ENCODE measurements at regions not wholly inside any gene's neighbourhood (a gene's known extent, or its start where the extent isn't known, plus 50 kb on each side); places are given as distances from the start of the nearest gene placed in this dataset.
"Not testable (repeated sequence)": the region's sequence is repeated elsewhere in the genome, so short reads cannot be mapped to it uniquely, and the experiment has no call there.

GRCh38 chr3:104180906-104181305, 1185.8 kb upstream of the ALCAM start:
- no peak for DNase-seq

- no peak for DNase-seq
Observed at GRCh38 chr3:104190681-104191080, 1176.0 kb upstream of the ALCAM start.

- DNase-seq, result no peak
Observed at GRCh38 chr3:104198131-104198530, 1168.6 kb upstream of the ALCAM start.

DNA sequence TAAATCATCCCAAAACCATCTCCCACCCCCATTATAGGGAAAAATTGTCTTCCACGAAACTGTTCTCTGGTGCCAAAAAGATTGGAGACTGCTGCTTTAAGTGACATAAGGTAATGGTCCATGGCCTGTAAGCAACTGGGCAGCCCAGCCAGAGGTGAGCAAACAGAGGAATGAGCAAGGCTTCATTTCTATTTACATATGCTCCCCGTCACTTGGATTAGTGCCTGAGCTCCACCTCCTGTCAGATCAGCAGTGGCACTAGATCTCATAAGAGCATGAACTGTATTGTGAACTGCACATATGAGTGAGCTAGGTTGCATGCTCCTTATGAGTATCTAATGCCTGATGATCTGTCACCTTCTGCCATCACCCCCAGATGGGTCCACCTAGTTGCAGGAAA, 1159.8 kb upstream of the ALCAM start:
- no peak for DNase-seq

- no peak for DNase-seq
Observed at GRCh38 chr3:104214277-104214676, 1152.4 kb upstream of the ALCAM start.

- no peak for DNase-seq
Observed at GRCh38 chr3:104214937-104215336, 1151.8 kb upstream of the ALCAM start.

DNA sequence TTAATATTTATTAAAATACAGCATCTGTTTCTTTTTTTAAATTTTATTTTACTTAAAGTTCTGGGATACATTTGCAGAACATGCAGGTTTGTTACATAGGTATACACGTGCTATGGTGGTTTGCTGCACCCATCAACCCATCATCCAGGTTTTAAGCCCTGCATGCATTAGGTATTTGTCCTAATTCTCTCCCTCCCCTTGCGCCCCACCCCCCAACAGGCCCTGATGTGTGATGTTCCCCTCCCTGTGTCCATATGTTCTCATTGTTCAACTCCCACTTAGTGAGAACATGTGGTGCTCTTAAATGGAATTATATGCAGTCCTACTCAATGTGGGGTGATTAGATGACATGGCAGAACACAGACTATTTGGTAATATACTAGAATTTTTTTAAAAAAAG, 1147.7 kb upstream of the ALCAM start:
- DNase-seq, result not testable (repeated sequence)

DNA sequence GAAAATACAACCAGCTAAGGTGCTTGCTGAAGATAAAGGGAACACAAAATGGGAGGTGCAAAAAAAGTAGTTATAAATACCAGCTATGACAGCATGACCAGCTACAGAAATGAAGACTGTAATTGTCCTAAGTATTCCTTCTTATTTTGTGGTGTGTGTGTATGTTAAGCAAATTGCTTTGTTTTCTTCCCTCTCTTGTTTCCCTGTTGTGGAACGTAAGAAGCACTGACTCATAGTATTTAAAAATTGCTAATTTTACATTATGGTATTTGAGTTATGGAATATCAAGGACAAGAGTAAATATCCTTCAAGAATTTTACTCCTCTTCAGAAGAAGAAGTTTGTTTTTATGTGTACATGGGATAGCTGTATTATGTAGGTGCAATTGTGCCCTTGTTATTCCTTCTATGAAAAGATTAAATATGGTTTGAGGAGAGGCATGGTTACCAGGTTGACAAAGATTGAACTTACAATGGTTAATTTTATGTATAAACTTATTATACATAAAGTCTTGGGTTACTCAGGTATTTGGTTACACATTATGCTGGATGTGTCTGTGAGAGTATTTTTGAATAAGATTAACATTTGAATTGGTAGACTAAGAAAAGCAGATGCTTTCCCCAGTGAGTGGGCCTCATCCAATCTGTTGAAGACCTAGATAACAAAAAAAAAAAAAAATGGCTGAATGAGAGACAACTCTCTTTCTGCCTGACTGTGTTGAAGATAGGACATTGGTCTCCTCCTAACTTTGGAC, 1132.1 kb upstream of the ALCAM start:
- no peak for DNase-seq

GRCh38 chr3:104244680-104245220, 1122.0 kb upstream of the ALCAM start:
- no peak for DNase-seq

DNA sequence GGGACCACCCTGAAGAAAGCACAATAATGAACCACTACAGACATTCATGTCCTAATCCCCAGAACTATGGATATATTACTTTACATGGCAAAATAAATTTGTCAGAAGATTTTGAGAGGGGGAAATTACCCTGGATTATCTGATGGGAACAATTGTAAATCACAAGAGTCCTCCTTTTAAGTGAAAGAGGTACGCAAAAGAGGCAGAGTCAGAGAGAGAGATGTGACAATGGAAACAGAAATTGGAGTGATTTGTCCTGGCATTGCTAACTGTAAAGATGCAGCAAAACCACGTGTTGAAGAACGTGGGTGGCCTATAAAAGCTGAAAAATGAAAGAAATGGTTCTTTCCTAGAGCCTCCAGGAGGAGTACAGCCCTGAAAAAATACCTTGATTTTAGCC, 1121.4 kb upstream of the ALCAM start:
- no peak for DNase-seq

- no peak for DNase-seq
Observed at GRCh38 chr3:104245981-104246380, 1120.7 kb upstream of the ALCAM start.

GRCh38 chr3:104257486-104257885, 1109.2 kb upstream of the ALCAM start:
- no peak for DNase-seq

GRCh38 chr3:104263477-104263876, 1103.2 kb upstream of the ALCAM start:
- DNase-seq, result no peak

DNA sequence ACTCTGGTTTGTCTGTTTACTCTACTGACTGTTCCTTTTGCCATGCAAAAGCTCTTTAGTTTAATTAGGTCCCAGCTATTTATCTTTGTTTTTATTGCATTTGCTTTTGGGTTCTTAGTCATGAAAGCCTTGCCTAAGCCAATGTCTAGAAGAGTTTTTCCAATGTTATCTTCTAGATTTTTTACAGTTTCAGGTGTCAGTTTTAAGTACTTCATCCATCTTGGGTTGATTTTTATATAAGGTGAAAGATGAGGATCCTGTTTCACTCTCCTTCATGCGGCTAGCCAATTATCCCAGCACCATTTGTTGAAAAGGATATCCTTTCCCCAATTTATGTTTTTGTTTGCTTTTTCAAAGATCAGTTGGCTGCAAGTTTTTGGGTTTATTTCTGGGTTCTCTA, 1100.5 kb upstream of the ALCAM start:
- DNase-seq, result not testable (repeated sequence)

DNA sequence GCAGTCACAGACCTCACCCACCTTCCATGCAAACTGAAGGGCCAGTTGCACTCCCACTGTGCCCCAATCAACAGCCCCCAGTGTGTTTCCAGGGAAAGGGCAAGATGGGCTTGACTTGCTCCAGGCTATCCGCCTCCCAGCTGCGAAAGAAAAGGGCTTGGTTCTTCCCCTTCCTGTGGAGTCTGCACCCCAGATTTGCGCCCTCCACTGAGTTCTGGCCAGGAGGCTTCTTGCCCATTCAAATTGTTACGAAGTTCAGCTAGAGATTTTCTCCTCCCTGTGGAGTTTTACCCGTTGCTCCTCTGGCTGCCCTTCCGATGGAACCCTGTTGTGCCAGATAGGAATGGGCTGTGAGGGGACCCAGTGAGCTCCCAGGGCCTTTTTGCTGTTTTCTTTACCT, 1096.9 kb upstream of the ALCAM start:
- DNase-seq, result no peak

DNA sequence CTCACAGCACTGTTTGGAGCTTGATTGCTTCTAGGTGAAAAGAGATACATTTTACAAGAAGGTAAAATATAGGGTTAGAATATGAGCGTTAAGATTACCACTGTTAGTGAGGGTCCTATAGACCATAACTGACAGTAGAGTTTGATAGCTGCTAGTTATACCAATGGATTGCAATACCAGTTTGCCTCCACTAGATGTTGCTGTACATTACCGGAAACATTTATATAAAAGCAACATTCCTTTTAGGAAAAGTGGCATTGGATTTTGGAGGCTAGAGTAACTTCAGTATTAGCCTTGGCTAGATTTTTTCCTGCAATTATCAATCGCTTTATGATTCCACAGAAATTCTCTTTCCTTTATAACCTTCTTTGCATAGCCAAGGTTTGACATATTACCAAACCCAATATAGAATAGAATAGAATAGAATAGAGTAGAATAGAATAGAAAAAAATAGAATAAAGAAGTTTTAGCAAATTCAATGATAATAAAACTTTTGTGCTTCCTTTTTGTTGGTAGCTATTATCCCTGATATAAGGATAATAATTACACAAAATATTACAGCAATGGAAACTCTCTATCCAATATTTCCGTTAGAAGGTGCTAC, 1093.6 kb upstream of the ALCAM start:
- DNase-seq, result no peak

DNA sequence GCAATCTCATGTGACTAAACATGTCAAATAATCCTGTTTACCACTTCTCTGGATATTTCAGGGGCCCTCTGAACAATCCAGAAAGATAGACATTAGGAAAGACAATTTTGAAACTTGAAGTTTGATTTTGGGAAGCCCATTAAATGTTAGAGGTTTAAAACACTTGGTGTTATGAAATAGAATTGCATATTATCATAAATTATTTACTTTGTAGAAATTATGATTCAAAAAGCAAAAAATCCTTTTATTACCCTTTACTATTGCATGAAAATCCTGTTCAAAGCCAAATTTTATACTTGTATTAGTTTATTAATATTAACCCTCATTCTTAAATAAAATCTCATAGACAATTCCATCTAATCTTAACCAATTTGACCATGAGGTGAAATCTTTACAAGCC, 1091.5 kb upstream of the ALCAM start:
- no peak for DNase-seq

GRCh38 chr3:104279617-104280016, 1087.1 kb upstream of the ALCAM start:
- DNase-seq, result no peak

DNA sequence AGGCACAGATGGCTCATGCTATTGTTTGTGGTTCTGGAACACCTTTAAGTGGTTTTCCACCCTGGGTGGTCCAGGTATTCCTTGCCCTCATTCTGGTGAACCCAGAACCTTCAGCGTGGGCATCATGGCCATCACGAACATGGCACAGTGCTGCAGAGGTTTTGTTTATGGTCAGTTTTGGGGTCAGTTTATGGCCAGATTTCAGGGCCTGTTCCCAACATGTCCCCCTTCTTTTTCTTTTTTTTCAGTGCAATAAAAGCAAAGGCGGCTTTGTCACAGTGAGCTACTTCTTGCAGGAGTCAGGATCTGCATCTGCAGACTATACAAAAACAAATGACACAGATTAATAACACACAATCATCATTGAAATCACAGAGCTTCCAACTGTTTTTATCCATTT, 1085.0 kb upstream of the ALCAM start:
- DNase-seq, result no peak

DNA sequence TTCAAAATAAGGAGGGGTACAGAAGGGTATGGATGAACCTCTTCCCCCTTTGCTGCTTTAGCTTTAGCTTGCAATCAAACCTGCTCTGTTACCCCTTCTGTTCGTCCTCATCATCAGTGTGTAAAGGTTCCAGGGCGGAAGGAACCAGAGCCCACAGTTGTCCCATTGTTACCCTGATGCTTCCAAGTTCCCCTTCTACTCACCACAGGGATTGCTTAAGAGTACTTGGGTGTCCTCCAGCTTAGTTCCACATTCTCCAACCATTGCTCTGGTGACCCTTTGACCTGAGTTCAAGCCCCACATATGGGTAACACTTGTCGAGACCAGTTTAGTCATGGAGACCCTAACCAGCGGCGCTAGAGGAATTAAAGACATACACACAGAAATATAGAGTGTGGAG, 1080.1 kb upstream of the ALCAM start:
- no peak for DNase-seq

DNA sequence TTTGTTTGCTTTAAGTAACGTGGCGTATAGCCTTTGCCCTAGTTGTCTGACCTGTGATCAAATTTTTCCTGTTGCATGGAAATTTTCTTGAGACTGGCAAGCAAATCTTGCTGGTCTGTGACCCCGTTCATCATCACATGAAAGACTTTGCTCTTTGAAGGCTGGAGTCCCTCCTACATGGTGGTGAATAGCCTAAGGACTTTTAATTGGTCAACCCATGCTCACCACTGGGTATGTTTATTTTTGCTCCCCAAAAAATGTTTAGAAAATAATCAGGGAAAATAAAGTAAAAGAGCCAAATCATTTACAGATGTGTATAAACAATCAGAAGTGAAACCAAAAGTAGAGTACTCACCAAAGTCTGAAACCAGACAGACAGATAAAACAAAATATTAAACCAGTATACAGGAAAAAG, 1075.3 kb upstream of the ALCAM start:
- no peak for DNase-seq

- DNase-seq, result no peak
Observed at GRCh38 chr3:104291878-104292277, 1074.8 kb upstream of the ALCAM start.

DNA sequence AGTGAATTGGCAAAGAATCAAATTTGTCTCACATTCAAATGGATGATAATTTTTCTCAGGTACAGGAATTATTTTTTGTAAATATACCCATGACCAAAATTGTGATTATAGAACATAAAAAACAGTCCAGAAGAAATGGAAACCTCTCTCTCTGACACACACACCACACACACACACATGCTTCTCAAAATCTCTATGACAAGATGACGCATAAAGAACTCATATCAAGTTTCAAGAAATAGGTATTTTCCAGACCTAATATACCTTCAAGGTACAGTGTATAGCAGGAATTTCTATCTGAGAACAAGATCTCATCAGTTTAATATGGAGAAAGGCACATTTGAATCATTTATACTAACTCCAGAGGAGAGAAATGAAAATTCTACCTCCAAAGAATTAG, 1069.1 kb upstream of the ALCAM start:
- no peak for DNase-seq

GRCh38 chr3:104298662-104299061, 1068.0 kb upstream of the ALCAM start:
- no peak for DNase-seq

- DNase-seq, result no peak
Observed at GRCh38 chr3:104316118-104316517, 1050.6 kb upstream of the ALCAM start.

All from GOT3 (cell line).